Prostate gland (tissue), 2 donors: ENCODE measurements at regions not wholly inside any gene's neighbourhood (a gene's known extent, or its start where the extent isn't known, plus 50 kb on each side); places are given as distances from the start of the nearest gene placed in this dataset.

Source experiments
- POLR2A ChIP-seq: fragments of 450-650 bp; IDR thresholded peaks from one replicate; pipeline ENCODE4 v1.6.1; 2016; ENCODE audit warnings: antibody characterized with exemption, mild to moderate bottlenecking
- TF ChIP-seq, protein P1 (sequence below), 4 experiments: fragments of 200-600 bp in 2 of 4; fragments of 450-650 bp in 2 of 4; sonication (generic) in 2 of 4; IDR thresholded peaks; 1 replicate in 3 of 4; 2 replicates in 1 of 4; pipeline ENCODE4 v1.5.1; 2016 to 2019; ENCODE audit warnings: antibody characterized with exemption in 4 of 4, mild to moderate bottlenecking in 2 of 4, moderate library complexity in 2 of 4

DNA sequence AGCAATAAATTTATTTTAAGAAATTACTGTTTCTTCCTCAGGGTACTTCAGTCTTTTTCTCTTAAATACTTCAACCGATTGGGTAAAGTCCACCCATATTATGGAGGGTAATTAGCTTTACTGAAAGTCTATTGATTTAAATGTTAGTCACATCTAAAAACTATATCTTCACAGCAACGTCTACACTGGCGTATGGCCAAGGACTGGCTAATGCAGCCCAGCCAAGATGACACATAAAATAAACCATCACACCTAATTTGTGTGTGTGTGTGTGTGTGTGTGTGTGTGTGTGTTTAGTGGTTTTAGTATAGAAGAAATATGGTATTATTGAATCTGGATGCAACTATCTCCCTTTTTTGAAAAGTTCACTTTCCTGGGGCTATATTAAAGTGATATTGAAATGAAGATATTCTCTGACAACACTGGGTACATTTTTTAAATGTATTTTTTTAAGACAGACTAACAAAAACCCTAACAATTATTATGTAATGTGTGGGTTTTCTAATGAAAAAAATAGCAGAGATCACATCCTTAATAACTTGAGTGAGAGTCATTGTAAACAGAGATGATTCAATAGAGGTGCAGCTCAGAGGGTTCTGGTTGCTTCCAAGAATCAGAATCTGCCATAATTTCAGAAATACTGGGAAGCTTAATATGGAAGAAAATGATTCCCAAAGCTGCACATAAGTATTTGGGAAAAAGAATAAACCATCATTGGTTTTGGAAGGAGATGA, 584.2 kb upstream of the MBL2 start:
- TF ChIP-seq, protein P1, sequence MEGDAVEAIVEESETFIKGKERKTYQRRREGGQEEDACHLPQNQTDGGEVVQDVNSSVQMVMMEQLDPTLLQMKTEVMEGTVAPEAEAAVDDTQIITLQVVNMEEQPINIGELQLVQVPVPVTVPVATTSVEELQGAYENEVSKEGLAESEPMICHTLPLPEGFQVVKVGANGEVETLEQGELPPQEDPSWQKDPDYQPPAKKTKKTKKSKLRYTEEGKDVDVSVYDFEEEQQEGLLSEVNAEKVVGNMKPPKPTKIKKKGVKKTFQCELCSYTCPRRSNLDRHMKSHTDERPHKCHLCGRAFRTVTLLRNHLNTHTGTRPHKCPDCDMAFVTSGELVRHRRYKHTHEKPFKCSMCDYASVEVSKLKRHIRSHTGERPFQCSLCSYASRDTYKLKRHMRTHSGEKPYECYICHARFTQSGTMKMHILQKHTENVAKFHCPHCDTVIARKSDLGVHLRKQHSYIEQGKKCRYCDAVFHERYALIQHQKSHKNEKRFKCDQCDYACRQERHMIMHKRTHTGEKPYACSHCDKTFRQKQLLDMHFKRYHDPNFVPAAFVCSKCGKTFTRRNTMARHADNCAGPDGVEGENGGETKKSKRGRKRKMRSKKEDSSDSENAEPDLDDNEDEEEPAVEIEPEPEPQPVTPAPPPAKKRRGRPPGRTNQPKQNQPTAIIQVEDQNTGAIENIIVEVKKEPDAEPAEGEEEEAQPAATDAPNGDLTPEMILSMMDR (IDR thresholded peaks at IDR 0.05): no peak
- TF ChIP-seq POLR2A: no peak
